Hematopoietic multipotent progenitor cell (in vitro differentiated cells): ENCODE measurements at regions not wholly inside any gene's neighbourhood (a gene's known extent, or its start where the extent isn't known, plus 50 kb on each side); places are given as distances from the start of the nearest gene placed in this dataset.
"Not testable (repeated sequence)": the region's sequence is repeated elsewhere in the genome, so short reads cannot be mapped to it uniquely, and the experiment has no call there.

ENCODE experiments used
- DNase-seq, 3 donors: peaks; one replicate each; pipeline ENCODE4 v3.0.0-alpha.2; 2011 to 2015; ENCODE audit warnings: low read depth in 2 of 3, low spot score in 2 of 3

DNA sequence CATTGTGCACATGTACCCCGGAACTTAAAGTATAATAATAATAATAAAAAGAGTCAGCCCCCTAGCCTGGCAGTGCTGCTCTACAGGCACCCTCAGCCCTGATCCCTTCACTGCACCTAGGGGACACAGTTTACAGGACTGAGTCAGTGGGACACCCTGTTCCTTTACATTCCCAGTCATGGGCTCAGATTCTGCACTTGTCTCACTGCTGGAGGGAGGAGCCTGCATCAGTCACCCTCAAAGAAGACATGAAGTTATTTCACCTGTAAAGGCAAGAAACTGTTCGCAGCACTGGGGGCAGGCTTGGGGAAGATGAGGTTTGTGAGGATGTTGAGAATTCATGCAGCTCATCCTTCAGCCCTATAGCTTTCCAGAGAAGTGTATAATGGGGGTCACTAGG lies 50.7 kb upstream of the VPREB1 start:
- DNase-seq, result no peak

DNA sequence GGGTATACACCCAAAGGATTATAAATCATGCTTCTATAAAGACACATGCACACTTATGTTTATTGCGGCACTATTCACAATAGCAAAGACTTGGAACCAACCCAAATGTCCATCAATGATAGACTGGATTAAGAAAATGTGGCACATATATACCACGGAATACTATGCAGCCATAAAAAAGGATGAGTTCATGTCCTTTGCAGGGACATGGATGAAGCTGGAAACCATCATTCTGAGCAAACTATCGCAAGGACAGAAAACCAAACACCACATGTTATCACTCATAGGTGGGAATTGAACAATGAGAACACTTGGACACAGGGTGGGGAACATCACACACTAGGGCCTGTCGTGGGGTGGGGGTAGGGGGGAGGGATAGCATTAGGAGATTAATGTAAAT lies 51.1 kb upstream of the VPREB1 start:
- not testable (repeated sequence) for DNase-seq

DNA sequence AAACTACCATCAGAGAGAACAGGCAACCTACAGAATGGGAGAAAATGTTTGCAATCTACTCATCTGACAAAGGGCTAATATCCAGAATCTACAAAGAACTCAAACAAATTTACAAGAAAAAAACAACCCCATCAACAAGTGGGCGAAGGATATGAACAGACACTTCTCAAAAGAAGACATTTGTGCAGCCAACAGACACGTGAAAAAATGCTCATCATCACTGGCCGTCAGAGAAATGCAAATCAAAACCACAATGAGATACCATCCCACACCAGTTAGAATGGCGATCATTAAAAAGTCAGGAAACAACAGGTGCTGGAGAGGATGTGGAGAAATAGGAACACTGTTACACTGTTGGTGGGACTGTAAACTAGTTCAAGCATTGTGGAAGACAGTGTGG lies 51.6 kb upstream of the VPREB1 start:
- DNase-seq, result not testable (repeated sequence)

DNA sequence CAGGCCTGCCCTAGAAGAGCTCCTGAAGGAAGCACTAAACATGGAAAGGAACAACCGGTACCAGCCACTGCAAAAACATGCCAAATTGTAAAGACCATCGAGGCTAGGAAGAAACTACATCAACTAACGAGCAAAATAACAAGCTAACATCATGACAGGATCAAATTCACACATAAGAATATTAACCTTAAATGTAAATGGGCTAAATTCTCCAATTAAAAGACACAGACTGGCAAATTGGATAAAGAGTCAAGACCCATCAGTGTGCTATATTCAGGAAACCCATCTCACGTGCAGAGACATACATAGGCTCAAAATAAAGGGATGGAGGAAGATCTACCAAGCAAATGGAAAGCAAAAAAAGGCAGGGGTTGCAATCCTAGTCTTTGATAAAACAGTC lies 54.8 kb upstream of the VPREB1 start:
- DNase-seq, result not testable (repeated sequence)

DNA sequence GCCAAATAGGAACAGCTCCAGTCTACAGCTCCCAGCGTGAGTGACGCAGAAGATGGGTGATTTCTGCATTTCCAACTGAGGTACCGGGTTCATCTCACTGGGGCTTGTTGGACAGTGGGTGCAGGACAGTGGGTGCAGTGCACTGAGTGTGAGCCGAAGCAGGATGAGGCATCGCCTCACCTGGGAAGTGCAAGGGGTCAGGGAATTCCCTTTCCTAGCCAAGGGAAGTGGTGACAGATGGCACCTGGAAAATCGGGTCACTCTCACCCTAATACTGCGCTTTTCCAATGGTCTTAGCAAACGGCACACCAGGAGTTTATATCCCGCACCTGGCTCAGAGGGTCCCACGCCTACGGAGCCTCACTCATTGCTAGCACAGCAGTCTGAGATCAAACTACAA lies 56.7 kb upstream of the VPREB1 start:
- DNase-seq, result not testable (repeated sequence)

- DNase-seq, result no peak
Observed at GRCh38 chr22:22187299-22187698, 57.3 kb upstream of the VPREB1 start.

DNA sequence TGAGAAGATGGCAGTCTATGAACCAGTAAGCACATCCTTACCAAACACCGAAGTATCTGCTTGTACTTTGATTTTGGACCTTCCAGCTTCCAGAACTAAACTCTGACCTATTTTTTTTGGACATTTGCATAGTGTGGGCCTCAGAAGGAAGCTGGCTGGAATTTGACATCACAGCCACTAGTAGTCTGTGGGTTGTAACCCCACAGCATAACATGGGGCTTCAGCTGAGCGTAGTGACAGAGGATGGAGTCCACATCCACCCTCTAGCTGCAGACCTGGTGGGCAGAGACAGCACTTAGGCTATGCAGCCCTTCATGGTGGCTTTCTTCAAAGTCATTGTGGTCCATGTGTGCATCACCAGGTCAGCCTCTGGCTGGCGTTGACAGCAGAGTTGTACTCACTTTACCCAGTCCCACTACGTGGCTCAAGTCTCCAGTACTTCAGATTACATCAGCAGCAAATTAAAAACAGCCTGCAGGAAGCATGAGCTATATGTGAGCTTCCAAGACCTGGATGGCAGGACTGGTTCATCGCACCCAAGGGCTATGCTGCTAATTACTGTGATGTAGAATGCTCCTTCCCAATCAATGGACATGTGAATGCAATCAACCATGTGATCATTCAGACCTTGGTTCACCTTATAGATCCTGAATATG lies 58.6 kb upstream of the VPREB1 start:
- DNase-seq, result no peak

DNA sequence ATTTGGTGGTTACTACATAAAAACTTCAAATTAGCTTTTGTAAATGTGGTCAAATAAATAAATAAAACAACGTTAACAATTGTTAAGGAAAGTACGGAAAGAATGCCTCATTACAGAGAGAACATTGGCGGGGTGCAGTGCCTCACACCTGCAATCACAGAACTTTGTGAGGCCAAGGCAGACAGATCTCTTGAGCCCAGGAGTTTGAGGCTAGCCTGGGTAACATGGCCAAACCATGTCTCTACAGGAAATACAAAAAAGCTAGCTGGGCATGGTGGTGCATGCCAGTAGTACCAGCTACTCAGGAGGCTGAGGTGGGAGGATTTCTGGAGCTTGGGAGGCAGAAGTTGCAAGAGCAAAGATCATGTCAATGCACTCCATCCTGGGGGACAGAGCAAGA lies 59.4 kb upstream of the VPREB1 start:
- no peak for DNase-seq

DNA sequence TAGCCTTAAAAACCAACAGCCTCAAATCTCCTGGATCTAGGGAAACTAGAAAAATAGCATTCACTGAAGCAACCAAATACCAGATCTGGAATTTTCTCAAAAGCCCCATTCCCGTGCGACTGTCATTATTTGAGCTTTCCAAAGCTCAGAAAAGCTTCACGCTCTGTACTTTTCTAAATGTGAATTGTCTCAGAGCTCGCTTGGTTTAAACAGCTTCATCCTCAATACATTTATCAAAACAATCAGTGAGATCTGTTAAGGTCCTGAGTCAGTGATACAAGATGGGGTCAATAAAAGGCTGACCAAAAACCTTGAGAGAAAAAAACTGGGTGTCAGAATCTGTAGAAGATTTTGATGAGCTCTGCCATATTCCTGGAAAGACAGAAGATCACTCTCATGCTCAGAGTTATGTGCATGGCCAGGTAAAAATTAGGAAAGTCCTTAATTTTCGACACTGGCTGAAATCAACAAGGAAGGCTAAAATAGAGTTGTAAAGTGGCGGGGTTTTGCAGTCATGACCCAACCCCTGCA lies 60.2 kb upstream of the VPREB1 start:
- no peak for DNase-seq

- DNase-seq, result no peak
Observed at GRCh38 chr22:22182990-22183264, 61.7 kb upstream of the VPREB1 start.

- DNase-seq, result no peak
Observed at GRCh38 chr22:22182218-22182989, 62.2 kb upstream of the VPREB1 start.

- no peak for DNase-seq
Observed at GRCh38 chr22:22181341-22181850, 63.2 kb upstream of the VPREB1 start.

DNA sequence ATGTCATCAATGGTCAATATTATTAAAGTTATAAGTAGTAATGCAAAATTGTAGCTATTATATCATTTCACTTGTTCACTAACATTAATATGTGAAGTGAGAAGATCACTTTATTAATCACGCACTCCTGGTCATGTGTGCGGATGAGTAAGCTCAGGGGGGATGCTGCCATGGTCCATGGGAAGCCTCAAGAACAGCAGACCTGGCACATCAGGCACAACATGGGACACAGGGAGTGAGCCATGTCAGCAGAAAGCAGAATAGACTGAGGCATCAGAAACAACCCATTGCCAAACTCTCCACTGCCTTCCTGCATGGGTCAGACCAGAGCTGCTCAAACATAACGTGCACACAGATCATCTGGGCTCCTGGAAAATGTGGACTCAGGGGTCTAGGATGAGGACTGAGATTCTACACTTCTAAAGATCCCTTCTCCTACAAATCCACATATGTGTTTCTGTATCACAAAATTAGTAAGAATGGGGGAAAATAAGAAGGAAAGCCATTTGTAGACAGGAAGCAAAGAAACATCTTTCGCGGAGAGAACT lies 63.8 kb upstream of the VPREB1 start:
- no peak for DNase-seq

DNA sequence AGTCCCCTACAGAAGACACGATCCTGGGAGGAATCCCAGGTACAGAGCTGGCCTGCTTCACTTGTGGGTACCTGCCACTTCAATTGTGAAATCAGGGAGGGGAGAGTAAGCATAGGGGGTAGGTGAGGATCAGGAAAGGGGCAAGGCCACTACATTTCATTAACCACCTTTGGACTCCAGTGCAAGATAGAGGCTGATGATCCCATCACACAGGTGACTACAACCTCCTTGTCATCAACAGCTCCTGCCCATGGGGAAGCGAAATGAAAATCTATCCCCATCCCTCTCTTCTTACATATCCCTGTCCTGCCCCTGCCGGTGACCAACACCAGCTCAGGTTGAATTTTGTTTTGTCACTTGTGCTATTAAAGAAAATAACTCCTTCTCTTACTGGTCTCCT lies 64.7 kb upstream of the VPREB1 start:
- no peak for DNase-seq

GRCh38 chr22:22178992-22179391 lies 65.6 kb upstream of the VPREB1 start:
- DNase-seq, result no peak

GRCh38 chr22:22178355-22178965 lies 66.1 kb upstream of the VPREB1 start:
- DNase-seq, result no peak

- no peak for DNase-seq
Observed at GRCh38 chr22:22176929-22177616, 67.5 kb upstream of the VPREB1 start.

- DNase-seq, result not testable (repeated sequence)
Observed at GRCh38 chr22:22172896-22173628, 71.5 kb upstream of the VPREB1 start.

DNA sequence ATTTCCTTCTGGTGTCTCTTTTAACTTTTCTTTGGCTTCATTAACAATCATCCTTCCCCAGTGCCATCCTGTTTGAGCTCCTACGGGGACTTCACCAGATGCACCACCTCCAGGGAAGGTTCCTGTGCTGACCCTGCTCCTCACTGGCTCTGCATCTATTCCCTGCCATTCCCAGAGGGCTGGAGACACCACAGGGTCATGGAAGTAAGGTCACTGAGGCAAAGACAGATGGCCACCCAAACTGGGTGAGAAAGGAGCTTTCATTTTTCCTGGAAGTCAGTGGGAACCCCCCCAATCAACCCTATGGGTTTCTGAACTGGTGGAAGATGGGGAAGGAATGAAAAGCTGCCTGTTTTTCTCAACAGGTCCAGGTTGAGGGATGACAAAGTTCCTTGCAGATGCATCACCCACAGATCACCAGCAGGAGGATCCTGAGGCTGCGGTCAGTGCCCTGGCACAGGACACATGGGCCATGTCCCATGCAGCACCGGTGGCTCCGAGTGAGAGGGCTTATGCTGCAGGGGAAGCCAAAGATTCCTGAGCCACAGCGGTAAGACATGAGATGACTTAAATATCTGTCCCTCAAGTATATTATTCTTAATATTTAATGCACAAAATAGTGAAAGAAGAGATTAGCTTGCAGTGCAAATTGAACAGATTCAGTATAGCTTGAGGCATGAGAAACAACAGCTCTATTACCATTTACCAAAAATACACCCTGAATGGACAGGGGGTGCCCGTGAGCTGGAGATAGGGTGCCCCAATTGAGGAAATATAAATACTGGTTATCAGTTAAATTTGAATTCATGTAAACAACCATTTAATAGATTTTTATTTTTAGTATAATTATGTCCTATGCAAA lies 73.0 kb upstream of the VPREB1 start:
- no peak for DNase-seq
